Colonic mucosa (tissue), 4 donors: ENCODE measurements at regions not wholly inside any gene's neighbourhood (a gene's known extent, or its start where the extent isn't known, plus 50 kb on each side); places are given as distances from the start of the nearest gene placed in this dataset.

Source experiments
- DNase-seq: peaks from one replicate; pipeline ENCODE4 v3.0.0-alpha.2; 2020
- H3K27ac ChIP-seq: fragments of 200-600 bp; one replicate; pipeline ENCODE4 v1.8.0; 2021
- H3K27me3 ChIP-seq: fragments of 200-600 bp; one replicate; pipeline ENCODE4 v1.8.0; 2021
- H3K36me3 ChIP-seq: fragments of 200-600 bp; one replicate; pipeline ENCODE4 v1.8.0; 2021
- H3K4me1 ChIP-seq: fragments of 200-600 bp; one replicate; pipeline ENCODE4 v1.8.0; 2021; ENCODE audit warnings: mild to moderate bottlenecking
- H3K4me3 ChIP-seq: fragments of 200-600 bp; one replicate; pipeline ENCODE4 v1.8.0; 2021
- H3K9ac ChIP-seq, 2 donors: one replicate each; pipeline ENCODE4 v1.7.0; 2013; ENCODE audit warnings: control low read depth in 2 of 2, low read depth in 2 of 2, low read length in 2 of 2
- H3K9me3 ChIP-seq: fragments of 200-600 bp; one replicate; pipeline ENCODE4 v1.8.0; 2021
- intact Hi-C: fragments of 100-400 bp; cut with DNase I; formaldehyde crosslinking; loops from one replicate; pipeline ENCODE4 v1.14.1; 2022
- TF ChIP-seq, protein P1 (sequence below): fragments of 200-600 bp; IDR thresholded peaks from one replicate; pipeline ENCODE4 v1.8.0; 2022; ENCODE audit warnings: antibody characterized with exemption, mild to moderate bottlenecking
- donor health status: healthy.
- donor health status: DM: no; HTN: no; CAD: no.
- donor health status: DM: no; HTN: no; CAD: no.

GRCh38 chr7:45514944-45515343 is 59.2 kb upstream of the ADCY1 start:
- no peaks in the 10 kb centered on the region for H3K9me3 ChIP-seq
- TF ChIP-seq, protein P1, sequence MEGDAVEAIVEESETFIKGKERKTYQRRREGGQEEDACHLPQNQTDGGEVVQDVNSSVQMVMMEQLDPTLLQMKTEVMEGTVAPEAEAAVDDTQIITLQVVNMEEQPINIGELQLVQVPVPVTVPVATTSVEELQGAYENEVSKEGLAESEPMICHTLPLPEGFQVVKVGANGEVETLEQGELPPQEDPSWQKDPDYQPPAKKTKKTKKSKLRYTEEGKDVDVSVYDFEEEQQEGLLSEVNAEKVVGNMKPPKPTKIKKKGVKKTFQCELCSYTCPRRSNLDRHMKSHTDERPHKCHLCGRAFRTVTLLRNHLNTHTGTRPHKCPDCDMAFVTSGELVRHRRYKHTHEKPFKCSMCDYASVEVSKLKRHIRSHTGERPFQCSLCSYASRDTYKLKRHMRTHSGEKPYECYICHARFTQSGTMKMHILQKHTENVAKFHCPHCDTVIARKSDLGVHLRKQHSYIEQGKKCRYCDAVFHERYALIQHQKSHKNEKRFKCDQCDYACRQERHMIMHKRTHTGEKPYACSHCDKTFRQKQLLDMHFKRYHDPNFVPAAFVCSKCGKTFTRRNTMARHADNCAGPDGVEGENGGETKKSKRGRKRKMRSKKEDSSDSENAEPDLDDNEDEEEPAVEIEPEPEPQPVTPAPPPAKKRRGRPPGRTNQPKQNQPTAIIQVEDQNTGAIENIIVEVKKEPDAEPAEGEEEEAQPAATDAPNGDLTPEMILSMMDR = no peak
- DNase-seq = no peak
- H3K27ac ChIP-seq = no peak overlapping the region
- no peaks in the 10 kb centered on the region for H3K27me3 ChIP-seq
- intact Hi-C loops = no loop called here
- H3K4me1 ChIP-seq = no peaks in the 10 kb centered on the region
- no peaks in the 10 kb centered on the region for H3K36me3 ChIP-seq
- H3K9ac ChIP-seq = no peak overlapping the region
- H3K4me3 ChIP-seq = no peak overlapping the region

- H3K9me3 ChIP-seq = no peaks in the 10 kb centered on the region
- intact Hi-C loops = no loop called here
- no peaks in the 10 kb centered on the region for H3K36me3 ChIP-seq
- no peak overlapping the region for H3K9ac ChIP-seq
- no peaks in the 10 kb centered on the region for H3K4me1 ChIP-seq
- H3K4me3 ChIP-seq = no peak overlapping the region
- TF ChIP-seq, protein P1 = no peak
- H3K27ac ChIP-seq = no peak overlapping the region
- no peak for DNase-seq
- H3K27me3 ChIP-seq = no peaks in the 10 kb centered on the region
These were observed 58.8 kb upstream of the ADCY1 start for GRCh38 chr7:45515346-45515745.
